A549 (cell line): ENCODE measurements at regions not wholly inside any gene's neighbourhood (a gene's known extent, or its start where the extent isn't known, plus 50 kb on each side); places are given as distances from the start of the nearest gene placed in this dataset.

Source experiments
- ATAC-seq, 2 experiments: fragments of 200-7000 bp in 1 of 2; fragments of >200 bp in 1 of 2; cut with Nextera tagmentation in 1 of 2; cut with Tn5 transposase in 1 of 2; 3 replicates each; pipeline versions ENCODE4 v1.8.0 to v1.9.1; 2018 to 2020; ENCODE audit warnings: mild to moderate bottlenecking in 1 of 2, moderate library complexity in 1 of 2
- CTCF ChIA-PET: fragments of 300-600 bp; sonication (Branson Sonifier 250); formaldehyde crosslinking; extraction: SDS; loops from one replicate; lab custom pipeline; 2021; ENCODE audit warnings: antibody characterized with exemption, inconsistent platforms; lab: Yijun Ruan, JAX
- POLR2A ChIA-PET: fragments of 350-600 bp; formaldehyde crosslinking; extraction: SDS; loops from one replicate; lab custom pipeline; 2021; ENCODE audit warnings: antibody characterized with exemption, inconsistent platforms; lab: Yijun Ruan, JAX
- DNase-seq, 2 experiments: peaks; one replicate each; pipeline versions ENCODE4 v3.0.0 to v3.0.0-alpha.2; 2011 to 2016; ENCODE audit warnings: low read depth in 1 of 2, low spot score in 1 of 2
- FAIRE-seq: peaks from 2 replicates; lab custom pipeline; 2011; peaks lifted over from hg19 to GRCh38; lab: Jason Lieb, UNC
- H3K27ac ChIP-seq, 2 experiments: fragments of >200 bp; sonication (Bioruptor Twin); formaldehyde crosslinking; 3 replicates each; pipeline ENCODE4 v1.5.1; 2016 to 2017
- H3K4me1 ChIP-seq: fragments of >200 bp; sonication (Bioruptor Twin); formaldehyde crosslinking; 3 replicates; pipeline ENCODE4 v1.6.1; 2016
- H3K4me2 ChIP-seq: fragments of >200 bp; sonication (Bioruptor Twin); formaldehyde crosslinking; 3 replicates; pipeline ENCODE4 v1.6.1; 2016
- H3K4me3 ChIP-seq: fragments of >200 bp; sonication (Bioruptor Twin); formaldehyde crosslinking; 3 replicates; pipeline ENCODE4 v1.5.1; 2016
- H3K9me3 ChIP-seq: fragments of >200 bp; sonication (Bioruptor Twin); formaldehyde crosslinking; 3 replicates; pipeline ENCODE4 v1.6.1; 2016
- BHLHE40 ChIP-seq: IDR thresholded peaks from 2 replicates; pipeline ENCODE4 v1.6.1; 2012; ENCODE audit warnings: low read depth, low read length, inconsistent platforms
- CEBPB ChIP-seq, 2 experiments: fragments of >200 bp in 1 of 2; sonication (Bioruptor Twin) in 1 of 2; formaldehyde crosslinking in 1 of 2; IDR thresholded peaks; 2 replicates each; pipeline ENCODE4 v1.6.1; 2012 to 2016
- CHD2 ChIP-seq: fragments of 150-350 bp; IDR thresholded peaks from 2 replicates; pipeline ENCODE4 v1.6.1; 2014; ENCODE audit warnings: low read length; ENCODE audit not compliant: partially characterized antibody
- EP300 ChIP-seq, 2 experiments: fragments of >200 bp; sonication (Bioruptor Twin); formaldehyde crosslinking; IDR thresholded peaks; 2 replicates in 1 of 2; 3 replicates in 1 of 2; pipeline ENCODE4 v1.6.1; 2016 to 2017
- FOSB ChIP-seq: fragments of 250-450 bp; sonication (Bioruptor Pico); IDR thresholded peaks from 2 replicates; pipeline ENCODE4 v1.5.0; 2020; ENCODE audit warnings: mild to moderate bottlenecking, moderate library complexity
- HDAC2 ChIP-seq: fragments of 200-600 bp; sonication (generic); IDR thresholded peaks from 2 replicates; pipeline ENCODE4 v1.6.1; 2016
- KDM5A ChIP-seq: fragments of 200-600 bp; sonication (generic); IDR thresholded peaks from 2 replicates; pipeline ENCODE4 v1.6.1; 2016; ENCODE audit warnings: antibody characterized with exemption, mild to moderate bottlenecking
- MAFK ChIP-seq: fragments of 450-650 bp; IDR thresholded peaks from 2 replicates; pipeline ENCODE4 v1.6.1; 2014; ENCODE audit not compliant: partially characterized antibody
- MAZ ChIP-seq: fragments of 150-350 bp; IDR thresholded peaks from 2 replicates; pipeline ENCODE4 v1.6.1; 2014; ENCODE audit warnings: antibody characterized with exemption, low read depth, low read length, borderline replicate concordance
- MYC ChIP-seq: IDR thresholded peaks from 2 replicates; pipeline ENCODE4 v1.6.1; 2012; ENCODE audit warnings: mild to moderate bottlenecking, inconsistent platforms, low read length, improper control_type of control experiment, borderline replicate concordance
- NPAS2 ChIP-seq: fragments of 250-450 bp; sonication (Bioruptor Pico); IDR thresholded peaks from 2 replicates; pipeline ENCODE4 v1.8.0; 2022; ENCODE audit warnings: mild to moderate bottlenecking, moderate library complexity, borderline replicate concordance
- NR3C1 ChIP-seq: fragments of >200 bp; sonication (Bioruptor Twin); formaldehyde crosslinking; IDR thresholded peaks from 3 replicates; pipeline ENCODE4 v1.6.1; 2017
- PHF8 ChIP-seq: fragments of 200-600 bp; sonication (generic); IDR thresholded peaks from 2 replicates; pipeline ENCODE4 v1.6.1; 2016; ENCODE audit warnings: low read depth, mild to moderate bottlenecking, antibody characterized with exemption, moderate library complexity, borderline replicate concordance
- RARB ChIP-seq: fragments of 250-450 bp; sonication (Bioruptor Pico); IDR thresholded peaks from 2 replicates; pipeline ENCODE4 v1.8.0; 2021; ENCODE audit warnings: mild to moderate bottlenecking, moderate library complexity
- RNF2 ChIP-seq: fragments of 200-600 bp; sonication (generic); IDR thresholded peaks from 2 replicates; pipeline ENCODE4 v1.6.1; 2016; ENCODE audit warnings: low read depth, mild to moderate bottlenecking, antibody characterized with exemption, moderate library complexity, borderline replicate concordance
- ZNF302 ChIP-seq: fragments of 250-450 bp; sonication (Bioruptor Pico); IDR thresholded peaks from 2 replicates; pipeline ENCODE4 v1.9.0; 2021; ENCODE audit warnings: inconsistent platforms, mild to moderate bottlenecking, moderate library complexity
- WGBS: methylation state at CpG from one replicate; pipeline ENCODE4 v1.1.6; 2017; ENCODE audit errors: missing lambda C conversion rate; 5-methylcytosine and 5-hydroxymethylcytosine counted together
- TF ChIP-seq, protein P1 (sequence below): fragments of >200 bp; sonication (Bioruptor Twin); formaldehyde crosslinking; IDR thresholded peaks from 2 replicates; pipeline ENCODE4 v1.6.1; 2016
- TF ChIP-seq, protein P2 (sequence below): fragments of 200-600 bp; sonication (generic); IDR thresholded peaks from 2 replicates; pipeline ENCODE4 v1.6.1; 2016; ENCODE audit warnings: antibody characterized with exemption, mild to moderate bottlenecking, moderate library complexity

DNA sequence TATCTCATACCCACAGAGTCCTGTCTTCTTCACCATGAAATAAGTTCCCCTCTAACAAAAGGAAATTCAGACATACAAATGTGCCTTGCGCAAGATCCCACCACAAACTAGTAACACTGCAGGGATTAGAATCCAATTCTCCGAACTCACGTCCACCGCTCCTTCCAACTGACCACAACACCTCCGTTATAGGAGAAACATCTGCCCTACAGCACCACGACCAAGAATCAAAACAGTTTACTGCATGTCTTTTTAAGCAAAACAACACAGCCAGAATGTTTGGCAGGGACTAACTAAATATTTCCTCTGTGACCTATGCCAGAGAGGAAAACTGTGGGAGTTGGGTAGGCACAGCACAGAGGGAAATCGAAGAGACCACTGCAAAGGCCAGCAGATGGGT, 72.7 kb upstream of the AKIP1 start:
- 84% methylated on average over 7 of the region's 7 CpGs for WGBS
- FAIRE-seq (no peak), DNase-seq (no peak)
- Histone ChIP-seq H3K4me3 (no peak overlapping the region), H3K4me2 (no peak overlapping the region), H3K27ac (no peak overlapping the region), H3K9me3 (no peaks in the 10 kb centered on the region), H3K4me1 (peaks cover 16% of the 10 kb centered on the region)
- TF ChIP-seq NR3C1 (no peak), CEBPB (IDR thresholded peaks at IDR 0.05) (peak in 1 of 2 experiments; percentile 50; a peak in 2 of 4 replicates)
- TF ChIP-seq, all 56 proteins: peak for 1
- ChIA-PET CTCF (interaction anchor here (2.5 kb wide), 1 partner anchor 24 kb away, joined by 7 read pairs; no protein-coding TSS in a partner anchor), POLR2A (no interaction called here)
- no peak for ATAC-seq

DNA sequence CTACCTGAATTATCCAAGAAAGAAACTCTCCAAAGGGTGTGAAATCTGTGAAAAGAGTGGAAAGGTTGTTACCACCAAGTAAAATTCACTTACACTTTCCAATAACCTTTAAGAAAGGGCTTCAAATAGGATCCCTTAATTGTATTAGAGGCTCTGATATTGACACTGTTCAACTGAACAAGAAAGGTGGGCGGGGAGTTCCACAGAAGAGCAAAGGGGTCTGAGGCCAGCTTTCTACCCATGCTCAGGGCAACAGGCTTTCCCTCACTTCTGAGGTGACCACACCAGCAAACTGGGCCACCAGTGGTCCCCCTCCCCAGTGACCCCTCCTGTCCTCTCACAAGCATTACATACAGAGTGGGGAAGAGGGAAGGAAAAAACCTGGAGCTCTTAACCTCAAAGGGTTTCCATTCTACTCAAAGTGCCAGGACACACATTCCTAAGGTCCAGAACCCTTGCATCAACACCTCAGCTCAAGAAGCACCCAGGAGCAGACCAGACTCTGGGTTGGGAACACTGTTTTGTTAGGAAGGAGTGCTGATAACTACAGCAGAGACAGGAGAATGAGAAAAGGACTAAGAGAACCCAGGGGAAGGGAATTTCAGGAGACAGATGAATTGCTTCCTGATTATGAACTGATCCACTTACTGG, 71.6 kb upstream of the AKIP1 start:
- FAIRE-seq: no peak
- H3K4me2 ChIP-seq: no peak overlapping the region
- POLR2A ChIA-PET: no interaction called here

DNA sequence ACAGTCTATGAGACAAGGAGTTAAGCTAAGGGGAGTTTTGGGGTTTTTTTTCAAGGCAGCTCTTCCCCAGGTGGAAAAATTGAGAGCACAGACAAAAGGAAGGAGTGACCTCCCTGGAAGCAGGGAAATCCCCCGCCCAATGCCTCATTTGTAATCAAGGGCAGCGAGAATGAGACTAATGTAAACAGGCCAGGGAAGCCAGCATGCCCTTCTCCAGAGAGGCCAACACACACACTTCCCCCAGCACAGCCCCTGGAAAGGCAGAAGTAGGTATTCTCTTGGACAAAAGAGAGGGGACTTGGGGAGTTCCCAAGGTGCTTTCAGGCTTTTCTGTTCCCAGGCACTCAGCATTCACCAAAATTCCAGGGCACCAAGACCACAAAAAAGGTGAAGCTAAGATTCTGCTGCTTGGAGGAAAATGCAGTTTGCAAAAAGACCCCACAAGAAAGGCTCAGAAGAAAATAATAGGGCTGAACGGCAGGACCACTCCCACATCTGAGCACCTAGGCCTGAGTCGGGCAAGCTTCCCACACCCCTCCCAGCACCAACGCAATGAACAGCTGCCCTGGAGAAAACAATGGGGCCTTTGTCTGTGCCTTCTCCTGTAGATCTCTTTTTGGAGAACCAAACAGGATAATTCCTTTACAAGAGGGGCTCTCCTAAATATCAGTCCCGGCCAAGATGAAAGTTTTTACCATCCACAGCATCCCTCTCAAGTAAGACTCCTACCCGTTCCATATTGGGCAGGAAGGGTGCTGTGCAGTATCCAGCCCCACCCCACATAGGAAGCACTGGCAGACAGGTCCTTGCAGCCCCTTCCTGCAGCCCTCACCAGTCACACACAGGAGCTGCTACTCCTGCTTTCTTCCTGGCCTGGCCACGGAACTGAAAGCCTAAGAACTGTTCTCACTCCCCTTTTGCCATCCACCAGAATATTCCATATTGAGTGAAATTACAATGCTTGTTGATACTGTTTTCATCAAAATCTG, 70.7 kb upstream of the AKIP1 start:
- WGBS: 68% methylated on average over 8 of the region's 8 CpGs
- no peak for FAIRE-seq
- TF ChIP-seq CHD2 (no peak), PHF8 (no peak), MAFK (no peak), MAZ (no peak), EP300 (IDR thresholded peaks at IDR 0.05) (no peak), RARB (CRISPR knock-in tag) (no peak)
- TF ChIP-seq, all 56 proteins: peak for 0
- CTCF ChIA-PET: interaction anchor here (0.7 to 1.5 kb wide), 3 partner anchors 31 to 75 kb away, joined by 3 read pairs; no protein-coding TSS in a partner anchor
- POLR2A ChIA-PET: no interaction called here
- Histone ChIP-seq H3K27ac (no peak overlapping the region), H3K4me1 (peaks cover 10% of the 10 kb centered on the region), H3K4me3 (no peak overlapping the region), H3K4me2 (no peak overlapping the region), H3K9me3 (no peaks in the 10 kb centered on the region)
- ATAC-seq (peak; percentile 34 to 44; a peak in 4 of 6 replicates), DNase-seq (no peak)

More for the DNA sequence above, 71.6 kb upstream of the AKIP1 start:
- 96% methylated on average over 1 of the region's 1 CpG for WGBS
- peaks cover 10% of the 10 kb centered on the region for H3K4me1 ChIP-seq
- ATAC-seq (peak; percentile 37 to 40; a peak in 4 of 6 replicates), DNase-seq (no peak)
- no peaks in the 10 kb centered on the region for H3K9me3 ChIP-seq
- CTCF ChIA-PET: interaction anchor here (0.6 to 1.5 kb wide), 4 partner anchors 32 to 150 kb away, joined by 3 read pairs; no protein-coding TSS in a partner anchor
- H3K27ac ChIP-seq: no peak overlapping the region
- no peak overlapping the region for H3K4me3 ChIP-seq
- TF ChIP-seq FOSB (CRISPR knock-in tag): no peak
- no peak for TF ChIP-seq RNF2
- TF ChIP-seq, protein P1, sequence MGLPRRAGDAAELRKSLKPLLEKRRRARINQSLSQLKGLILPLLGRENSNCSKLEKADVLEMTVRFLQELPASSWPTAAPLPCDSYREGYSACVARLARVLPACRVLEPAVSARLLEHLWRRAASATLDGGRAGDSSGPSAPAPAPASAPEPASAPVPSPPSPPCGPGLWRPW: no peak
- no peak for TF ChIP-seq HDAC2
- TF ChIP-seq, protein P2, sequence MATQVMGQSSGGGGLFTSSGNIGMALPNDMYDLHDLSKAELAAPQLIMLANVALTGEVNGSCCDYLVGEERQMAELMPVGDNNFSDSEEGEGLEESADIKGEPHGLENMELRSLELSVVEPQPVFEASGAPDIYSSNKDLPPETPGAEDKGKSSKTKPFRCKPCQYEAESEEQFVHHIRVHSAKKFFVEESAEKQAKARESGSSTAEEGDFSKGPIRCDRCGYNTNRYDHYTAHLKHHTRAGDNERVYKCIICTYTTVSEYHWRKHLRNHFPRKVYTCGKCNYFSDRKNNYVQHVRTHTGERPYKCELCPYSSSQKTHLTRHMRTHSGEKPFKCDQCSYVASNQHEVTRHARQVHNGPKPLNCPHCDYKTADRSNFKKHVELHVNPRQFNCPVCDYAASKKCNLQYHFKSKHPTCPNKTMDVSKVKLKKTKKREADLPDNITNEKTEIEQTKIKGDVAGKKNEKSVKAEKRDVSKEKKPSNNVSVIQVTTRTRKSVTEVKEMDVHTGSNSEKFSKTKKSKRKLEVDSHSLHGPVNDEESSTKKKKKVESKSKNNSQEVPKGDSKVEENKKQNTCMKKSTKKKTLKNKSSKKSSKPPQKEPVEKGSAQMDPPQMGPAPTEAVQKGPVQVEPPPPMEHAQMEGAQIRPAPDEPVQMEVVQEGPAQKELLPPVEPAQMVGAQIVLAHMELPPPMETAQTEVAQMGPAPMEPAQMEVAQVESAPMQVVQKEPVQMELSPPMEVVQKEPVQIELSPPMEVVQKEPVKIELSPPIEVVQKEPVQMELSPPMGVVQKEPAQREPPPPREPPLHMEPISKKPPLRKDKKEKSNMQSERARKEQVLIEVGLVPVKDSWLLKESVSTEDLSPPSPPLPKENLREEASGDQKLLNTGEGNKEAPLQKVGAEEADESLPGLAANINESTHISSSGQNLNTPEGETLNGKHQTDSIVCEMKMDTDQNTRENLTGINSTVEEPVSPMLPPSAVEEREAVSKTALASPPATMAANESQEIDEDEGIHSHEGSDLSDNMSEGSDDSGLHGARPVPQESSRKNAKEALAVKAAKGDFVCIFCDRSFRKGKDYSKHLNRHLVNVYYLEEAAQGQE: no peak
- no peak for TF ChIP-seq MYC
- no peak for TF ChIP-seq KDM5A
- no peak for TF ChIP-seq NPAS2 (CRISPR knock-in tag)
- no peak for TF ChIP-seq BHLHE40
- no peak for TF ChIP-seq ZNF302 (CRISPR knock-in tag)
